ENCODE measurements at regions not wholly inside any gene's neighbourhood (a gene's known extent, or its start where the extent isn't known, plus 50 kb on each side); places are given as distances from the start of the nearest gene placed in this dataset.

DNA sequence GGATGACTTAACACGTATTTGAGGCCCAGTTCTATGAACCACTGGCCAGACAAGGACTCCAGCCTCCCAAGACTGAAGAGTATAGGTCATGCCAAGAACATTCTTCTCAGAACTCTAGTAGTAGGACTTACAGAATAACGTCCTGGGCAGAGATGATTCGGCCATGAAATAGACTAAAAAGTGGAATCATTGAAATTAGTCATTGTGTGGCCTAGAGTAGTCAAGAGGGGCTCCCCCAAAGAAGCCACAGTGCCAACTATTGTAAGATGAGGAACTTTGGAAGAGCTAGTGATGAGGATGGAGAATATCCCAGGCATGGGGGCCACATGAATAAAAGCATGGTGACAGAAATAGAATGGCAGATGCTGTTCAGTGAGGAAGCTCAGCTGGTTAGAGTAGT lies 101.1 kb downstream of the TRIB2 start:
- no peak overlapping the region for H3K4me3 ChIP-seq (ENCODE audit: control insufficient read depth, low read depth, low read length)
- no peak for DNase-seq (ENCODE audit: low read depth)
- no peak for TF ChIP-seq CTCF (conservative IDR thresholded peaks at IDR 0.05; ENCODE audit: control insufficient read depth, insufficient read depth, low read depth, low read length)

DNA sequence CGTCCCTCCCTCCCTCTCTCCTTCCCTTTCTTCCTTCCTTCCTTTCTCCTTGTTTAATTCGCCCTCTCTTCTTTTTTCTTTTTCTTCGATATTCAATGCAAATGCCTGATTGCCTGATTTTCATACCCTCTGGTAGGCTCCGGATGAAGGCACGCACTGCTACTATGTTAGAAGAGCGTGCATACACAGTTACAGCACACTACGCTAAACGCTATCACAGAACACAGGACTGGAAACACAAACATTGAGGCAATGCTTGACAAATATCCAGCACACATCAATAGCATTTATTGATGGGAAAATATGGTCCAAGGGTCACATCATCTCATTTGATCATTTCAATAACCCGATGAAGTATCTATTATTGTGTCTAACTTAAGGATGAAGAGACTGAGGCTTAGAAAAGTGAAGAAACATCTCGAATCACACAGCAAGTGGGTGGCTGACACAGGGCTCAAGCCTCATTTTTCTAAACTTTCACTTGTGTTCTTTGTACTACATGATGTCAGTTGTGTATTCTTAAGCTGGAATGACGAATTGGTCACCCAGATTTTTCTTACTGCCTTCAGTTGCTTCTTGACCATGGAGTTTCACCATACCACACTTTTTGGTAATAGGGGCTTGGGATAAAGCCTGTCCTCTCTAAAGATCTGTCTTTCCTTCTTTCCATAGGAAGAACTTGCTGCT lies 101.8 kb downstream of the TRIB2 start:
- TF ChIP-seq CTCF (conservative IDR thresholded peaks at IDR 0.05; ENCODE audit: control insufficient read depth, insufficient read depth, low read depth, low read length): no peak
- DNase-seq (ENCODE audit: low read depth): peak; percentile 87
- H3K4me3 ChIP-seq (ENCODE audit: control insufficient read depth, low read depth, low read length): no peak overlapping the region

GRCh38 chr2:12819103-12819475 lies 102.4 kb downstream of the TRIB2 start:
- no peak for TF ChIP-seq CTCF (conservative IDR thresholded peaks at IDR 0.05; ENCODE audit: control insufficient read depth, insufficient read depth, low read depth, low read length)
- no peak overlapping the region for H3K4me3 ChIP-seq (ENCODE audit: control insufficient read depth, low read depth, low read length)
- DNase-seq (ENCODE audit: low read depth): peak; percentile 99

- no peak for TF ChIP-seq CTCF (conservative IDR thresholded peaks at IDR 0.05; ENCODE audit: control insufficient read depth, insufficient read depth, low read depth, low read length)
- peak; percentile 67 for DNase-seq (ENCODE audit: low read depth)
- no peak overlapping the region for H3K4me3 ChIP-seq (ENCODE audit: control insufficient read depth, low read depth, low read length)
Measured at GRCh38 chr2:12819721-12820120, 103.0 kb downstream of the TRIB2 start.

DNA sequence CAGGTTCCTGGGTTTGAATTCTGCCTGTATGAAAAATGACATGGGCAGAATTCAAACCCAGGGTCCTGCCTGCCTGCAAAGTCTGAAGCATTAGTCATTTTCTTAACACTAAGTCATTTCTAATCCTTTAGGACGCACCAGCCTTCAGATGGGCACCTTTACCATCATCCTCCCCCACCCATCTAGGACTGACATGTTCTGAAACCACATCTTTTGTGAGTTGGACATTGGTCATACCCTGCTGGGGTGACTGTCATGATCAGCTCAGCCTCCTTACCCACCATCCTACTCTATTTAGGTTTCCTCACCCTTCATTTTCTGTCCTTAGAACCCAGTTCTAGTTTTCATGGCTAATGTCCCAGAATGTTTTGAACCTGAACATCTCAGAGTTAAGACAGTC lies 104.9 kb downstream of the TRIB2 start:
- H3K4me3 ChIP-seq (ENCODE audit: control insufficient read depth, low read depth, low read length): no peak overlapping the region
- DNase-seq (ENCODE audit: low read depth): no peak
- no peak for TF ChIP-seq CTCF (conservative IDR thresholded peaks at IDR 0.05; ENCODE audit: control insufficient read depth, insufficient read depth, low read depth, low read length)

- no peak for TF ChIP-seq CTCF (conservative IDR thresholded peaks at IDR 0.05; ENCODE audit: control insufficient read depth, insufficient read depth, low read depth, low read length)
- DNase-seq (ENCODE audit: low read depth): peak; percentile 34
- no peak overlapping the region for H3K4me3 ChIP-seq (ENCODE audit: control insufficient read depth, low read depth, low read length)
Measured at GRCh38 chr2:12824351-12824777, 107.6 kb downstream of the TRIB2 start.

All from fibroblast of mammary gland (primary cell).